ENCODE measurements at regions not wholly inside any gene's neighbourhood (a gene's known extent, or its start where the extent isn't known, plus 50 kb on each side); places are given as distances from the start of the nearest gene placed in this dataset.

DNA sequence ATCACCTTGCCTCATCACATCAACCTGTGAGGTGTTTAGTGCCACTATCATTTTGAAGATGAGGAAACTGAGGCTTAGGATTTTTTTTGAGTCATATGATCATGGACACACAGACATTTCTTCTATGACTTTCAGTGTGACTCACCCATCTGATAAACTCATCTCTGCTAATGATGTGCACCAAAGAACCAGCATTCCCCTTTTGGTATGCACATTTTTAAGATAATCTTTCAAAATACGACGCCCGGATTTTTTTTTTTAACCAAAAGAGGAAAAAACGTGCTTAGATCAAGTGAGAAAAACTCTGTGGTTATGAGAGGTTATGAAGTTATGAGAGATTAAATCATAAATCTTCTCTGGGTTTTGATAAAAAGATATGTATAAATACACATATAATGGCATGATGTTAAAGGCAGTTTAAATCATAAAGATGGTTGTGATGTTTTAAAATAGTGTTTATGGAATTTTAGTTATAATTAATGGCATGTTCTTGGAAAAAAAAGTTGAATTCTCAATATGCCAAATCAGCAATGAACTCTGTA is 948.1 kb downstream of the TMTC2 start (continued):
- TF ChIP-seq CBX5 (IDR thresholded peaks at IDR 0.05; ENCODE audit: low read depth, low read length) (no peak), RBBP5 (IDR thresholded peaks at IDR 0.05; ENCODE audit: borderline replicate concordance, low read depth, low read length) (no peak), EP300 (IDR thresholded peaks at IDR 0.05; ENCODE audit: borderline replicate concordance in 1 of 2, low read depth in 2 of 2, low read length in 2 of 2) (no peak), BACH1 (IDR thresholded peaks at IDR 0.05; ENCODE audit: low read length) (no peak), YY1 (IDR thresholded peaks at IDR 0.05; ENCODE audit: low read depth, low read length) (no peak)
- TF ChIP-seq, protein P1, sequence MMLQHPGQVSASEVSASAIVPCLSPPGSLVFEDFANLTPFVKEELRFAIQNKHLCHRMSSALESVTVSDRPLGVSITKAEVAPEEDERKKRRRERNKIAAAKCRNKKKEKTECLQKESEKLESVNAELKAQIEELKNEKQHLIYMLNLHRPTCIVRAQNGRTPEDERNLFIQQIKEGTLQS (IDR thresholded peaks at IDR 0.05; ENCODE audit: insufficient read depth, low read depth, low read length) = no peak

Measured in H1 (cell line).